ENCODE measurements at regions not wholly inside any gene's neighbourhood (a gene's known extent, or its start where the extent isn't known, plus 50 kb on each side); places are given as distances from the start of the nearest gene placed in this dataset.
"Not testable (repeated sequence)": the region's sequence is repeated elsewhere in the genome, so short reads cannot be mapped to it uniquely, and the experiment has no call there.

DNA sequence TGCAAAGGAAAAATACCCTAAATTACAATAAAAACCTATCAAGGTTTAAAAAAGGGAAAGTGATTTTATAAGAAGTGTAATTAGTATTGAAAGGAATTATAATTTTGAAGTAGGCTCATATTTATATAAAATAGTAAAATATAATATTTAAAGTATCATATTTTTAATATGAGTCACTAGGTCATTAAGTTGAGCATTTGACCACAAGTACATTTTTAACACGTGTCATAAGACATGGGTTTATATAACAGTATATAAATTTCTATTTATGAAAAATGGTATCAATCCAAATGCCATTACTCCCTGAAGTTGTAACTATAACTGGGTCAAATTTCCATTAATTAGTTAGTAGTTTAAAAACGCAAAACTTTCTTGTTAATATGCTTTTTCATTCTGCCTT, 365.9 kb downstream of the COL11A1 start:
- peaks cover 0 to 41% (median 4%) of the 10 kb centered on the region in 9 donors for H3K9me3 Mint-ChIP-seq
- POLR2A ChIA-PET = no interaction called here

DNA sequence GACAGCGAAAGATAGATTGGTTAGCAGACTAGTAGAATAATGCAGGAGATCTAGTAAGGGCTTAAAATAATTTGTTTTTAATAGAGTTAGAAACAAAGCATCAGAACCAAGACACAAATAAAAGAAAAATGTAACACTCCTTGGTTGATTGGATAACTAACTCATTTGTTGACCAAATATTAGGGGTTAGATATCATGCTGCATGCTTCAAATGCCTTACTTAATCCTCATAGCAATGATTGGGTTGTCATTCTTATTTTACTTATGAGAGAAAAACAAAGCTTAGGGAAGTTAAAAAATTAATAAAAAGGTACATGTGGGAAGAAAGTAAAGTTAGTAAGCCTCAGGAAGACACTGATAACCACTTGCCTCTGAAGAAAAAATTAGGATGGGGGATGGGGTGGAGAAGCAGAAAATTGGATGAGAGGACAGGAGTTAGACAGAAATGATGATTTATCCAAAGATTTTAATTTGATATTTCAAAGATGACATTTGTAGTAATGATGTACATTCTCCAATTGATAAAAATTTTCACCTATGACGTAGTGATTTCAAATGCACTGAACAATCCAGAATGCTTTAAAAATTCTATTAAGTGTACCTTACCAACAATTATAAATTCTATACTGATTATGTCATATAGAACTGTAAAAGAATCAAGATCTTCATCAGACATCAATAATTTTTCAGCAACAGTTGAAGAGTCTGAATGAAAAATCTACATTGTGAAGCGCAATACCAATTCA, 374.7 kb downstream of the COL11A1 start:
- POLR2A ChIA-PET = no interaction called here
- H3K27me3 Mint-ChIP-seq = no peaks in the 10 kb centered on the region
- no peaks in the 10 kb centered on the region for H3K4me1 Mint-ChIP-seq
- no peak for DNase-seq
- H3K4me3 Mint-ChIP-seq = no peak overlapping the region
- peaks cover 0 to 16% (median 0%) of the 10 kb centered on the region in 9 donors for H3K9me3 Mint-ChIP-seq
- H3K36me3 Mint-ChIP-seq = no peaks in the 10 kb centered on the region
- H3K27ac Mint-ChIP-seq = no peak overlapping the region
- no peak for ATAC-seq

More for the DNA sequence above, 365.9 kb downstream of the COL11A1 start:
- H3K27me3 Mint-ChIP-seq = no peaks in the 10 kb centered on the region
- peaks cover 0 to 3% (median 0%) of the 10 kb centered on the region in 3 donors for H3K36me3 Mint-ChIP-seq
- no peaks in the 10 kb centered on the region for H3K4me1 Mint-ChIP-seq
- ATAC-seq (no peak), DNase-seq (no peak)
- no peak overlapping the region for H3K4me3 Mint-ChIP-seq
- H3K27ac Mint-ChIP-seq = no peak overlapping the region

DNA sequence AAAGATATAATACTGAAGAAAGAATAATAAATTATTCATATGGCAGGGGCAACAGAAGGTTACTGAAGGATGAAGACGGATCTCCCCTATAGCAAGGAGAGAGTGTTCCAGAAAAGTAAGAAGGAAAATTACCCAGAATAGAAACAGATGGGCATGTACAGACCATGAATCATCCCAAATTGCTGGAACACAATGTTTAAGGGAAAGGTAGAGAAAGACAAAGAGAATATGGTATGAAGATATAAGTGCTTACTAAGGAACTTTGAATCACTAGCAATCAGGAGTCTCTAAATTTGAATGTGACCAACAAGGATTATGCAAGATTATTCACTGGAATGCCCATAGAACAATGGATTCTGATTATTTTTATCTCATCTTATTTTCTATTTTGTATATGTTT, 375.4 kb downstream of the COL11A1 start:
- Mint-ChIP-seq H3K27me3 (no peaks in the 10 kb centered on the region), H3K36me3 (no peaks in the 10 kb centered on the region), H3K27ac (no peak overlapping the region), H3K4me1 (no peaks in the 10 kb centered on the region), H3K9me3 (peaks cover 0 to 16% (median 0%) of the 10 kb centered on the region in 9 donors), H3K4me3 (no peak overlapping the region)
- POLR2A ChIA-PET = no interaction called here
- DNase-seq (no peak), ATAC-seq (no peak)

DNA sequence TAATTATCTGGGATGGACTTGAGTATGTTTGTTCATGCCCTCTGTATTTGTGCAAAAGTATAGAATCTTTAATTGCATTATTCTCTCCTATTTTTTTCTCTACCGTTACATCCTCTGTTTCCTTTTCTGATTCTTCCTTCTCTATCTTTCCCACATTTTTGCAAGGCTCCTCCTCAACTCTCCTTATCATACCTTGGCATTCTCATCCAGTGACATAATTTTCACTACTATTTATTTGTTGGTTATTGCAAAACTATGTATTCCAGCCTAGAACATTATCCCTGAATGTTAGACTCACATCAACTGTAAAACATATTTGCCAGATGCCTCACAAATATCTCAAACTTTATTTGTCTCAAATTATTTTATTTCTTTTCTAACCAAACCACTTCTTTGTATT, 381.9 kb downstream of the COL11A1 start:
- Mint-ChIP-seq H3K36me3 (no peaks in the 10 kb centered on the region), H3K27me3 (no peaks in the 10 kb centered on the region), H3K4me3 (no peak overlapping the region), H3K27ac (no peak overlapping the region), H3K4me1 (no peaks in the 10 kb centered on the region), H3K9me3 (peaks cover 0 to 3% (median 0%) of the 10 kb centered on the region in 9 donors)
- DNase-seq = no peak
- POLR2A ChIA-PET = no interaction called here
- no peak for ATAC-seq

DNA sequence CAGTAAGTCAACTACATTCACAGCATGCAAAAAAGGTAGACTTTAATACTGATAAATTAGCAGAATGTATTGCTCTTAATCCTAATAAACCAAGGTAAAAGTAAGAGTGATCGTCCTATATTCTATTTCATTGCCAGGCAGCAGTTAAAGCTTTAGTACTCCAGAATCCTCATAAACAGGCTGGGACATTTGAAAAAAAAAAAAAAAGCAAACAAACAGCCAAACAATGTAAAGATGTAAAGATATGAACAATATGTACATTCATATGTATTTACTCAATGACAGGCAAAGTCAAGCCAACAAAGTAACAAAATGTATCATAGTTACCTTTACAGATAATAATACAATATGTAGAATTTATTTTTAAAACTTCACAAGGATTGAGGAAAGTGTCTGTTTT, 383.6 kb downstream of the COL11A1 start:
- ATAC-seq = no peak
- no peak overlapping the region for H3K27ac Mint-ChIP-seq
- H3K4me3 Mint-ChIP-seq = no peak overlapping the region
- no peaks in the 10 kb centered on the region for H3K27me3 Mint-ChIP-seq
- no peak for DNase-seq
- H3K4me1 Mint-ChIP-seq = no peaks in the 10 kb centered on the region
- no peaks in the 10 kb centered on the region for H3K36me3 Mint-ChIP-seq
- peaks cover 0 to 3% (median 0%) of the 10 kb centered on the region in 9 donors for H3K9me3 Mint-ChIP-seq
- POLR2A ChIA-PET = no interaction called here

DNA sequence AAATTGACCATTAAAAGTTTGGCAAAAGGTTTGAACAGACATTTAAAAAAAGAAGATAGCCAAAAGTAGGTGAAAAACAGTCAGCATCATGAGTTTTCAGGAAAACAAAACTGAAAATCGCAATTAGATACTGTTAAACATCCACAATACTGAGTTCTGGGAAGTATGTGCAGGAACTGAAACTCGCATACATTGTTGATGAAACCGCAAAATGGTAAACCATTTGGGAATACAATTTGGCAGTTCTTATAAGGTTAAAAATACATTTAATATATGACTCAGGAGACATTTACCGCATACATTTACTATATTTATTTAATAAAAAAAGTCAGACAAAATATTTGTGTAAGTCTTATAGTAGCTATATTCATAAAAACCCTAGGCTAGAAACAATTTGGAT, 393.2 kb downstream of the COL11A1 start:
- Mint-ChIP-seq H3K4me1 (no peaks in the 10 kb centered on the region), H3K27ac (no peak overlapping the region), H3K9me3 (peaks cover 0 to 10% (median 0%) of the 10 kb centered on the region in 9 donors), H3K4me3 (no peak overlapping the region), H3K36me3 (no peaks in the 10 kb centered on the region), H3K27me3 (no peaks in the 10 kb centered on the region)
- ATAC-seq (no peak), DNase-seq (no peak)
- POLR2A ChIA-PET = no interaction called here

DNA sequence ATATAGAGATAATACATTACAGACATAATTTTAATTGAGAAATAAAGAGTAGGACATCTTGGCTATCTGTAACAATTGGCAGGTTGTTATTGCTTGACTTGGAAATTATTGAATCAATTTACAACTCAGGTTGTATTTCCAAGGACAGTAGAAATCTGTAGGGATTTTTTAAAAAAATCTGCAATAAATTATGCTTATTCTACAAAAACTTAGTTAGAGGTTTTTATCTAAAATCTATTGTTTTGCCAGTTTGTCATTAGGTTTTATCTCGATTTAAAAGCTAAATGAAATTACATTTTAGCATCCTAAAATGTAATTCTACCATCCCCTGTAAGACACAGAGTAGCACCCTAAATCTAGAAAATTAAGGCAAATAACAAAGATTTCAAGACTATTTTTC, 408.8 kb downstream of the COL11A1 start:
- no peak overlapping the region for H3K4me3 Mint-ChIP-seq
- ATAC-seq (no peak), DNase-seq (no peak)
- no peak overlapping the region for H3K27ac Mint-ChIP-seq
- POLR2A ChIA-PET = no interaction called here
- H3K9me3 Mint-ChIP-seq = peaks cover 0 to 9% (median 2%) of the 10 kb centered on the region in 9 donors
- no peaks in the 10 kb centered on the region for H3K4me1 Mint-ChIP-seq
- no peaks in the 10 kb centered on the region for H3K36me3 Mint-ChIP-seq
- no peaks in the 10 kb centered on the region for H3K27me3 Mint-ChIP-seq

DNA sequence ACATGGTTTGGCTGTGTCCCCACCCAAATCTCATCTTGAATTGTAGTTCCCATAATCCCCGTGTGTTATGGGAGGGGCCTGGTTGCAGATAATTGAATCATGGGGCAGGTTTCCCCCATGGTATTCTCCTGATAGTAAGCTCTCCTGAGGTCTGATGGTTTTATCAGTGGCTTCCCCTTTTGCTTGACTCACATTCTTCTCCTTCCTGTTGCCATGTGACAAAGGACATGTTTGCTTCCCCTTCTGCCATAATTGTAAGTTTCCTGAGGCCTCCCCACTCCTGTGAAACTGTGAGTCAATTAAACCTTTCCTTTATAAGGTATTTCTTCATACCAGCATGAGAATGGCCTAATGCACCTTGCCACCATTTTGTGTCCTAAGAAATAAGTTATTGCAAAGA, 415.0 kb downstream of the COL11A1 start:
- Mint-ChIP-seq H3K4me1 (no peaks in the 10 kb centered on the region), H3K9me3 (peaks cover 2 to 20% (median 6%) of the 10 kb centered on the region in 9 donors), H3K27ac (no peak overlapping the region), H3K27me3 (no peaks in the 10 kb centered on the region), H3K36me3 (no peaks in the 10 kb centered on the region), H3K4me3 (no peak overlapping the region)
- POLR2A ChIA-PET = no interaction called here
- ATAC-seq (no peak), DNase-seq (no peak)

DNA sequence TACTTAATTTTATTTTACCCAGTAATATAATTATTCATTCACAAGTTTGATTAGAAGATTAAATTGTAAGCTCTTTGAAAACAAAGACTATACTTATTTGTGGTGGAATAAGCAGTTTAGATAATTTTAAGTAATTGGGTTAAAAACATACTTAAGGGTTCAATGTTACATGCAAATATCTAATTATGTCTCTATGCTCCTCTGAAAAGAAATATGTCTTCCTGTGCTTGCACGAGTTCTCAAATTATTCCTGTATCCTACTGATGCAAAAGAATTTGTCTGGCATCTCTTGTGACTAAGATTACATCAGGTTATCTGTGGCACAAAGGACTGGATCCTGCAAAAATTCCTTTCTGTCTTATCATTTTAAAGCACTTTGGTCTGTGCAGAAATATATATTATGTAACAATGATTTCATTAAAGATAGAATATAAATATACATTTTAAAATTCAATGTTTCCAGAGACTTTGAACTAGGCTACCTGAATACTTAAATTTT, 416.7 kb downstream of the COL11A1 start:
- ATAC-seq (no peak), DNase-seq (no peak)
- Mint-ChIP-seq H3K27me3 (no peaks in the 10 kb centered on the region), H3K4me1 (no peaks in the 10 kb centered on the region), H3K9me3 (peaks cover 0 to 23% (median 7%) of the 10 kb centered on the region in 9 donors), H3K36me3 (no peaks in the 10 kb centered on the region), H3K4me3 (no peak overlapping the region), H3K27ac (no peak overlapping the region)
- POLR2A ChIA-PET = no interaction called here

DNA sequence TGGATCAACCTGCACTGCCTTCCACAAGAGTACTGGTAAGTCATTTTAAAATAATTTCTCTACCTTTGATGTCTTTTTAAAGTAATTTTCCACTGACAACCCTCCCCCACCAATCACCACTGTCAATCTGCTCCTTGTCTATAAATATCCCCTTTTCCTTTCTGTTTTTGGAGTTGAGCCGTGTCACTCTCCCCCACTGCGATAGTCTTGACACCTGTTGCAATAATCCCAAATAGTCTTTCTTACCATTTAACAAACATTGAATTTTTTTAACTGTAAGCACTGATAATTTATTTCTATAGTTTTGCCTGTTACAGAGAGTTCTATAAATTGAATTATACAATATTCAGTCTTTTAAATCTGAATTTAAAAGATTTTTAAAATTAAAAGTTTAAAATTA, 420.9 kb downstream of the COL11A1 start:
- Mint-ChIP-seq H3K4me3 (no peak overlapping the region), H3K27me3 (no peaks in the 10 kb centered on the region), H3K9me3 (peaks cover 0 to 11% (median 4%) of the 10 kb centered on the region in 9 donors), H3K36me3 (no peaks in the 10 kb centered on the region), H3K4me1 (no peaks in the 10 kb centered on the region), H3K27ac (no peak overlapping the region)
- no peak for DNase-seq
- POLR2A ChIA-PET = no interaction called here
- ATAC-seq = no peak

DNA sequence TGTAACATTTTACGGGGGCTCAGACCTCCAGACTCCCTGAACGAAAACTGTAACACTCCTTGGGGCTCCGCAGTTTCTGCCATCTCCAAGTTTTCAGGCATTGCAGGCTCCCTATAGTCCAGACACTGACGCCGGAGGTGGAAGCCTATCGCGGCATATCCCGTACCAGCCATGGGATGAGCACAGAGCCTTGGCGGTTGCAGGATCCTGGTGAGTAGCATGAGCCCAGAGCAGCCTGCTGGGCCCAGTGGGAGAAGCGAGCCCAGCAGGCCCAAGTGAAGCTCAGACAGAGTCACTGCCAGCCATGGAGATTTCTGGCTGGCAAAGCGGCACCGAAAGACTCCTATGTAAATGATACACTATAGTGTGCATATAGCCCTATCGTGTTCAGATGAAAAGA, 446.8 kb downstream of the COL11A1 start:
- H3K4me1 Mint-ChIP-seq = no peaks in the 10 kb centered on the region
- H3K9me3 Mint-ChIP-seq = peaks cover 0 to 5% (median 0%) of the 10 kb centered on the region in 9 donors
- H3K4me3 Mint-ChIP-seq = no peak overlapping the region
- H3K27ac Mint-ChIP-seq = no peak overlapping the region
- ATAC-seq (no peak), DNase-seq (no peak)
- no peaks in the 10 kb centered on the region for H3K36me3 Mint-ChIP-seq
- H3K27me3 Mint-ChIP-seq = no peaks in the 10 kb centered on the region
- POLR2A ChIA-PET = no interaction called here

DNA sequence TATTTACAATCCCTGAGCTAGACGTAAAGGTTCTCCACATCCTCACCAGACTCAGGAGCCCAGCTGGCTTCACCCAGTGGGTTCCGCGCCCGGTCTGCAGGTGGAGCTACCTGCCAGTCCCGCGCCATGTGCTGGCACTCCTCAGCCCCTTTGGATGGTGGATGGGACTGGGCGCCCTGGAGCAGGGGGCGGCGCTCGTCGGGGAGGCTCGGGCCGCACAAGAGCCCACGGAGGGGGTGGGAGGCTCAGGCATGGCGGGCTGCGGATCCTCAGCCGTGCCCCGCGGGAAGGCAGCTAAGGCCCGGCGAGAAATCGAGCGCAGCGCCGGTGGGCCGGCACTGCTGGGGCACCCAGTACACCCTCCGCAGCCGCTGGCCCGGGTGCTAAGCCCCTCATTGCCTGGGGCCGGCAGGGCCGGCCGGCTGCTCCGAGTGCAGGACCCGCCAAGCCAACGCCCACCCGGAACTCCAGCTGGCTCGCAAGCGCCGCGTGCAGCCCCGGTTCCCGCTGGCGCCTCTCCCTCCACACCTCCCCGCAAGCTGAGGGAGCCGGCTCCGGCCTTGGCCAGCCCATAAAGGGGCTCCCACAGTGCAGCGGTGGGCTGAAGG, 448.3 kb downstream of the COL11A1 start:
- H3K36me3 Mint-ChIP-seq, ATAC-seq, H3K27me3 Mint-ChIP-seq, H3K4me1 Mint-ChIP-seq, POLR2A ChIA-PET, H3K4me3 Mint-ChIP-seq, H3K27ac Mint-ChIP-seq, DNase-seq, H3K9me3 Mint-ChIP-seq: not testable (repeated sequence)

DNA sequence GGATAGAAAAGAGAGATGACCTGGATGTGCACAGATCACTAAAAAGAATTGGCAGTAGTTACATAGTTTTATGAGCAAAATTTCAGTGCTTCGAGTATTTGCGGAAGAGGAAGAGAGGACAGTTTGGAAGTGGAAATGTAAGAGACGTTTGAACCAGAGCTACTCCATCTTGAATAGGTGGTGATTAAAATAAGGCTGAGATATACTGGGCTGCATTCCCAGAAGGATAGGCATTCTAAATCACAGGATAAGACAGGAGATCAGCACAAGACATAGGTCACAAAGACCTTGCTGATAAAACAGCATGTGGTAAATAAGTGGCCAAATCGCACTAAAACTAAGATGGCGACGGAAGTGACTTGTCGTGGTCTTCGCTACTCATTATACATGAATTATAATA, 453.3 kb downstream of the COL11A1 start:
- Mint-ChIP-seq H3K4me1 (no peaks in the 10 kb centered on the region), H3K27me3 (peaks cover 0 to 2% (median 0%) of the 10 kb centered on the region in 5 donors), H3K9me3 (peaks cover 0 to 15% (median 2%) of the 10 kb centered on the region in 9 donors), H3K36me3 (no peaks in the 10 kb centered on the region), H3K4me3 (no peak overlapping the region), H3K27ac (no peak overlapping the region)
- POLR2A ChIA-PET = no interaction called here
- ATAC-seq = no peak
- no peak for DNase-seq

DNA sequence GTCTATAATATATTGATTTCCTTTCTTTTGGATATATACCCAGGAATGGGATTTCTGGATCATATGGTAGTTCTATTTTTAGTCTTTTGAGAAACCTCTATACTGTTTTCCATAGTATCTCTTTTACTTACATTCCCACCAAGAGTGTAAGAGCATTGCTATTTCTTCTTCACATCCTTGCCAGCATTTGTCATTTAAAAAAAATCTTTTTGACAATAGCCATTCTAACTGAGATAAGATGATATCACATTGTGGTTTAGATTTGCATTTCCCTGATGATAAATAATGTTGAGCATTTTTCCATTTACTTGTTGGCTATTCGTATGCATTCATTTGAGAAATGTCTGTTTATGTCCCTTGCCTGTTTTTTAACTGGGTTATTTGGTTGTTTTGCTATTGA, 467.4 kb downstream of the COL11A1 start:
- DNase-seq = no peak
- POLR2A ChIA-PET = no interaction called here
- no peaks in the 10 kb centered on the region for H3K4me1 Mint-ChIP-seq
- H3K36me3 Mint-ChIP-seq = no peaks in the 10 kb centered on the region
- H3K27ac Mint-ChIP-seq = no peak overlapping the region
- H3K27me3 Mint-ChIP-seq = no peaks in the 10 kb centered on the region
- peaks cover 0 to 15% (median 2%) of the 10 kb centered on the region in 9 donors for H3K9me3 Mint-ChIP-seq
- no peak overlapping the region for H3K4me3 Mint-ChIP-seq
- ATAC-seq = no peak

Data from naive thymus-derived CD8-positive, alpha-beta T cell (primary cell).